GM23338 (cell line): ENCODE measurements at regions not wholly inside any gene's neighbourhood (a gene's known extent, or its start where the extent isn't known, plus 50 kb on each side); places are given as distances from the start of the nearest gene placed in this dataset.

Source experiments
- ATAC-seq: fragments of 200-7000 bp; cut with Tn5 transposase; 3 replicates; pipeline ENCODE4 v1.9.1; 2020
- DNase-seq: peaks from one replicate; pipeline ENCODE4 v3.0.0-alpha.2; 2015; ENCODE audit warnings: low spot score
- H2AFZ ChIP-seq: fragments of 200-600 bp; sonication (generic); 2 replicates; pipeline ENCODE4 v1.8.0; 2016; ENCODE audit warnings: antibody characterized with exemption, mild to moderate bottlenecking, moderate library complexity
- H3F3A ChIP-seq: fragments of 200-600 bp; sonication (generic); replicated peaks from 2 replicates; pipeline ENCODE4 v1.8.0; 2017; ENCODE audit warnings: antibody characterized with exemption, mixed run types, low read depth
- H3K27ac ChIP-seq: fragments of 200-600 bp; sonication (generic); 2 replicates; pipeline ENCODE4 v1.6.1; 2016; ENCODE audit warnings: low read depth
- H3K27me3 ChIP-seq: fragments of 200-600 bp; sonication (generic); 2 replicates; pipeline ENCODE4 v1.8.0; 2016; ENCODE audit warnings: mild to moderate bottlenecking, mixed run types, moderate library complexity; ENCODE audit not compliant: insufficient read depth
- H3K36me3 ChIP-seq: fragments of 200-600 bp; sonication (generic); 2 replicates; pipeline ENCODE4 v1.8.0; 2016; ENCODE audit warnings: mild to moderate bottlenecking; ENCODE audit not compliant: insufficient read depth
- H3K4me1 ChIP-seq: fragments of 200-600 bp; sonication (generic); 2 replicates; pipeline ENCODE4 v1.8.0; 2016; ENCODE audit warnings: mild to moderate bottlenecking, moderate library complexity; ENCODE audit not compliant: insufficient read depth
- H3K4me2 ChIP-seq: fragments of 200-600 bp; sonication (generic); 2 replicates; pipeline ENCODE4 v1.7.1; 2017; ENCODE audit warnings: mixed run types
- H3K4me3 ChIP-seq: fragments of 200-600 bp; sonication (generic); 2 replicates; pipeline ENCODE4 v1.6.1; 2016; ENCODE audit warnings: mixed run types
- H3K79me2 ChIP-seq: fragments of 200-600 bp; sonication (generic); replicated peaks from 2 replicates; pipeline ENCODE4 v1.8.0; 2017; ENCODE audit warnings: mild to moderate bottlenecking; ENCODE audit not compliant: insufficient read depth
- H3K9me2 ChIP-seq: fragments of 200-600 bp; sonication (generic); 2 replicates; pipeline ENCODE4 v1.8.0; 2017; ENCODE audit not compliant: insufficient read depth
- H4K20me1 ChIP-seq: fragments of 200-600 bp; sonication (generic); replicated peaks from 2 replicates; pipeline ENCODE4 v1.8.0; 2017; ENCODE audit warnings: mild to moderate bottlenecking; ENCODE audit not compliant: insufficient read depth
- H3K27ac Mint-ChIP-seq: 2 replicates; pipeline ENCODE4 v1.8.0; 2020; ENCODE audit warnings: inconsistent platforms, mild to moderate bottlenecking, moderate library complexity, mixed read lengths
- H3K27me3 Mint-ChIP-seq: 3 replicates; pipeline ENCODE4 v1.8.0; 2022; ENCODE audit warnings: low read depth, mild to moderate bottlenecking, moderate library complexity, mixed read lengths, inconsistent platforms; ENCODE audit not compliant: insufficient read depth, poor library complexity
- H3K36me3 Mint-ChIP-seq: 3 replicates; pipeline ENCODE4 v1.8.0; 2021; ENCODE audit warnings: low read depth, mild to moderate bottlenecking, inconsistent platforms, moderate library complexity, mixed read lengths
- H3K4me1 Mint-ChIP-seq: 3 replicates; pipeline ENCODE4 v1.8.0; 2020; ENCODE audit warnings: mild to moderate bottlenecking, inconsistent platforms, mixed read lengths
- H3K4me3 Mint-ChIP-seq: 3 replicates; pipeline ENCODE4 v1.8.0; 2021; ENCODE audit warnings: moderate library complexity, mild to moderate bottlenecking, inconsistent platforms, mixed read lengths
- H3K9me3 Mint-ChIP-seq: 3 replicates; pipeline ENCODE4 v1.8.0; 2020; ENCODE audit warnings: moderate library complexity, mild to moderate bottlenecking, inconsistent platforms, mixed read lengths
- CREB1 ChIP-seq: fragments of 250-450 bp; sonication (Bioruptor Pico); IDR thresholded peaks from 2 replicates; pipeline ENCODE4 v1.5.0; 2020; ENCODE audit warnings: low read depth, mild to moderate bottlenecking, moderate library complexity
- EZH2 ChIP-seq: fragments of 200-600 bp; sonication (generic); IDR thresholded peaks from one replicate; pipeline ENCODE4 v1.8.0; 2017; ENCODE audit warnings: antibody characterized with exemption, mild to moderate bottlenecking, low read depth; ENCODE audit not compliant: unreplicated experiment
- EZH2phosphoT487 ChIP-seq: fragments of 200-600 bp; sonication (generic); IDR thresholded peaks from one replicate; pipeline ENCODE4 v1.8.1; 2018; ENCODE audit warnings: antibody characterized with exemption; ENCODE audit not compliant: unreplicated experiment
- NANOG ChIP-seq: IDR thresholded peaks from 2 replicates; pipeline ENCODE4 v1.6.1; 2016; ENCODE audit warnings: antibody characterized with exemption, borderline replicate concordance
- POLR2AphosphoS5 ChIP-seq: IDR thresholded peaks from 2 replicates; pipeline ENCODE4 v1.6.1; 2016; ENCODE audit warnings: antibody characterized with exemption, low read depth
- STAT1 ChIP-seq: IDR thresholded peaks from one replicate; pipeline ENCODE4 v1.6.1; 2016; ENCODE audit warnings: antibody characterized with exemption; ENCODE audit not compliant: unreplicated experiment
- ZNF331 ChIP-seq: fragments of 250-450 bp; sonication (Bioruptor Pico); IDR thresholded peaks from 2 replicates; pipeline ENCODE4 v1.5.0; 2020; ENCODE audit warnings: low read depth, mild to moderate bottlenecking, moderate library complexity
- TF ChIP-seq, protein P1 (sequence below): fragments of 250-450 bp; sonication (Bioruptor Pico); IDR thresholded peaks from 2 replicates; pipeline ENCODE4 v1.5.0; 2020; ENCODE audit warnings: mild to moderate bottlenecking, moderate library complexity

DNA sequence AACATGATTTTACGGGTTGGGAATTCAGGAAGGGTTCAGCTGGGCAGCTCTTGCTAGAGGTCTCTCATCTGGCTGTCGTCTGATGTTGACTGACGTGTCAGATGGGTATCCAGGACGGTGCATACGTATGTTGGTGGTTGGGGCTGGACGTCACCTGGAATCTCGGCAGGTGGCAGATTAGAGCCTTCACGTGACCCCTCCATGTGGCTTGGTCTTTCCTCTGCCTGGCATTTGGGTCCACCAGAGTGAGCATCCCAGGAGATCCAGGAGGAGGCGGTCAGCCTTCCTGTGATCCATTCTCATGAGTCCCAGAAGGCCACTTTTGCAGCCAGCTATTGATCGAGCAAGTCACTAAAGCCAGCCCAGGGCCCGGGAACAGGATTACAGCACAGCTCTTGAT lies 202.7 kb downstream of the FOXL1 start:
- Mint-ChIP-seq H3K9me3 (no peaks in the 10 kb centered on the region), H3K27ac (no peak overlapping the region), H3K36me3 (no peaks in the 10 kb centered on the region), H3K27me3 (peaks cover 5% of the 10 kb centered on the region), H3K4me3 (no peak overlapping the region), H3K4me1 (no peaks in the 10 kb centered on the region)
- Histone ChIP-seq H3K4me2 (no peak overlapping the region), H3K9me2 (no peaks in the 10 kb centered on the region), H2AFZ (no peak overlapping the region), H3K36me3 (no peaks in the 10 kb centered on the region), H3K27ac (no peak overlapping the region), H3K27me3 (no peaks in the 10 kb centered on the region), H3K79me2 (no peaks in the 10 kb centered on the region), H3K4me1 (no peaks in the 10 kb centered on the region), H3F3A (no peaks in the 10 kb centered on the region), H4K20me1 (no peaks in the 10 kb centered on the region), H3K4me3 (no peak overlapping the region)
- ATAC-seq (no peak), DNase-seq (no peak)
- TF ChIP-seq POLR2AphosphoS5 (no peak), STAT1 (no peak), EZH2phosphoT487 (no peak)

DNA sequence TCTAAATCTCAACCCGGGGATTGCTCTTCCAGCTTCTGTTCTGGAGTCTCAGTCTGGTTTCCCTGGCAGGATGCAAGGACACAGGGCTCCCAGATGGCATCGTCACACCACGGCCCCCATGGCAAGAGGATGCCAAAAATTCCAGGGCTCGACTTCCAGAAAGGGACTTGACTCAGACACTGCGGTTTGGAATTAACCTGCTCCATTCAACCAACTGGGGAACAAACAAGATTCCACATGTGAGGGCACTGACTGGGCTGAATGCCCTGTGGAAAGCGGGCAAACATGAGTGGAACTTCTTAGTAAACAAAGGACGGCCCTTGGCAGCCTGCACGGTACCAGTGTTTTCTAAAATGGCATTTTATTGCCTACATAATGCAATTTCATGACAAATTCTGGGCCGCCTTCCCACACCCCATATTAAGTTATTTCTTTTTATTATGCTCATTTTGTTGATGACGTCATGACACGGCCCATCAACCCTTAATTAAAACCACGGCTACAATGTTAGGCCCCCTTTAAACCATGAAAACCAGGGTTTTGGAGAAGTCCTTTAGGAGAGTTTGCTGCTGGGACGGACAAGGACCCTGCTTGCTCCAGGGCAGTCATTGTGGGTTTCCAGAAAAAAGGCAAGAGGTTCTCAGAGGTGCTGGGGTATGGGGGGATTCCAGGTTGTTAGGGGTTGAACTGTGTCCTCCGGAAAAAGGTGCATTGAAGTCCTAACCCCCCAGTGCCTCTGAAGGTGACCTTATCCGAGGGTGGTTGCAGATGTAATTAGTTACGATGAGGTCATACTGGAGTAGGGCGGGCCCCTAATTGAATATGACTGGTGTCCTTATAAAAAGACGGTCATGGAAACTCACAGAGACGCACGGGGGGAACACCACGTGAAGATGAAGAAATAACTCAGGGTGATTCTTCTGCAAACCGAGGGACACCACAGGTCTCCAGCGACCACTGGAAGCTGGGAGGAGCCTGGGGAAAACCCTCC lies 205.6 kb downstream of the FOXL1 start:
- peaks cover 16% of the 10 kb centered on the region for H3K4me1 Mint-ChIP-seq
- Histone ChIP-seq H3K27ac (no peak overlapping the region), H3K4me2 (no peak overlapping the region), H3K79me2 (no peaks in the 10 kb centered on the region), H4K20me1 (no peaks in the 10 kb centered on the region), H3K4me1 (0 out of 2 replicates have a peak, but pooled peaks cover 5% of the 10 kb centered on the region), H3K27me3 (no peaks in the 10 kb centered on the region), H3F3A (no peaks in the 10 kb centered on the region), H2AFZ (no peak overlapping the region), H3K4me3 (no peak overlapping the region), H3K36me3 (no peaks in the 10 kb centered on the region), H3K9me2 (no peaks in the 10 kb centered on the region)
- no peaks in the 10 kb centered on the region for H3K36me3 Mint-ChIP-seq
- no peak overlapping the region for H3K4me3 Mint-ChIP-seq
- H3K27me3 Mint-ChIP-seq, result peaks cover 5% of the 10 kb centered on the region
- H3K9me3 Mint-ChIP-seq, result no peaks in the 10 kb centered on the region
- TF ChIP-seq ZNF331 (CRISPR knock-in tag), result no peak
- TF ChIP-seq, protein P1, sequence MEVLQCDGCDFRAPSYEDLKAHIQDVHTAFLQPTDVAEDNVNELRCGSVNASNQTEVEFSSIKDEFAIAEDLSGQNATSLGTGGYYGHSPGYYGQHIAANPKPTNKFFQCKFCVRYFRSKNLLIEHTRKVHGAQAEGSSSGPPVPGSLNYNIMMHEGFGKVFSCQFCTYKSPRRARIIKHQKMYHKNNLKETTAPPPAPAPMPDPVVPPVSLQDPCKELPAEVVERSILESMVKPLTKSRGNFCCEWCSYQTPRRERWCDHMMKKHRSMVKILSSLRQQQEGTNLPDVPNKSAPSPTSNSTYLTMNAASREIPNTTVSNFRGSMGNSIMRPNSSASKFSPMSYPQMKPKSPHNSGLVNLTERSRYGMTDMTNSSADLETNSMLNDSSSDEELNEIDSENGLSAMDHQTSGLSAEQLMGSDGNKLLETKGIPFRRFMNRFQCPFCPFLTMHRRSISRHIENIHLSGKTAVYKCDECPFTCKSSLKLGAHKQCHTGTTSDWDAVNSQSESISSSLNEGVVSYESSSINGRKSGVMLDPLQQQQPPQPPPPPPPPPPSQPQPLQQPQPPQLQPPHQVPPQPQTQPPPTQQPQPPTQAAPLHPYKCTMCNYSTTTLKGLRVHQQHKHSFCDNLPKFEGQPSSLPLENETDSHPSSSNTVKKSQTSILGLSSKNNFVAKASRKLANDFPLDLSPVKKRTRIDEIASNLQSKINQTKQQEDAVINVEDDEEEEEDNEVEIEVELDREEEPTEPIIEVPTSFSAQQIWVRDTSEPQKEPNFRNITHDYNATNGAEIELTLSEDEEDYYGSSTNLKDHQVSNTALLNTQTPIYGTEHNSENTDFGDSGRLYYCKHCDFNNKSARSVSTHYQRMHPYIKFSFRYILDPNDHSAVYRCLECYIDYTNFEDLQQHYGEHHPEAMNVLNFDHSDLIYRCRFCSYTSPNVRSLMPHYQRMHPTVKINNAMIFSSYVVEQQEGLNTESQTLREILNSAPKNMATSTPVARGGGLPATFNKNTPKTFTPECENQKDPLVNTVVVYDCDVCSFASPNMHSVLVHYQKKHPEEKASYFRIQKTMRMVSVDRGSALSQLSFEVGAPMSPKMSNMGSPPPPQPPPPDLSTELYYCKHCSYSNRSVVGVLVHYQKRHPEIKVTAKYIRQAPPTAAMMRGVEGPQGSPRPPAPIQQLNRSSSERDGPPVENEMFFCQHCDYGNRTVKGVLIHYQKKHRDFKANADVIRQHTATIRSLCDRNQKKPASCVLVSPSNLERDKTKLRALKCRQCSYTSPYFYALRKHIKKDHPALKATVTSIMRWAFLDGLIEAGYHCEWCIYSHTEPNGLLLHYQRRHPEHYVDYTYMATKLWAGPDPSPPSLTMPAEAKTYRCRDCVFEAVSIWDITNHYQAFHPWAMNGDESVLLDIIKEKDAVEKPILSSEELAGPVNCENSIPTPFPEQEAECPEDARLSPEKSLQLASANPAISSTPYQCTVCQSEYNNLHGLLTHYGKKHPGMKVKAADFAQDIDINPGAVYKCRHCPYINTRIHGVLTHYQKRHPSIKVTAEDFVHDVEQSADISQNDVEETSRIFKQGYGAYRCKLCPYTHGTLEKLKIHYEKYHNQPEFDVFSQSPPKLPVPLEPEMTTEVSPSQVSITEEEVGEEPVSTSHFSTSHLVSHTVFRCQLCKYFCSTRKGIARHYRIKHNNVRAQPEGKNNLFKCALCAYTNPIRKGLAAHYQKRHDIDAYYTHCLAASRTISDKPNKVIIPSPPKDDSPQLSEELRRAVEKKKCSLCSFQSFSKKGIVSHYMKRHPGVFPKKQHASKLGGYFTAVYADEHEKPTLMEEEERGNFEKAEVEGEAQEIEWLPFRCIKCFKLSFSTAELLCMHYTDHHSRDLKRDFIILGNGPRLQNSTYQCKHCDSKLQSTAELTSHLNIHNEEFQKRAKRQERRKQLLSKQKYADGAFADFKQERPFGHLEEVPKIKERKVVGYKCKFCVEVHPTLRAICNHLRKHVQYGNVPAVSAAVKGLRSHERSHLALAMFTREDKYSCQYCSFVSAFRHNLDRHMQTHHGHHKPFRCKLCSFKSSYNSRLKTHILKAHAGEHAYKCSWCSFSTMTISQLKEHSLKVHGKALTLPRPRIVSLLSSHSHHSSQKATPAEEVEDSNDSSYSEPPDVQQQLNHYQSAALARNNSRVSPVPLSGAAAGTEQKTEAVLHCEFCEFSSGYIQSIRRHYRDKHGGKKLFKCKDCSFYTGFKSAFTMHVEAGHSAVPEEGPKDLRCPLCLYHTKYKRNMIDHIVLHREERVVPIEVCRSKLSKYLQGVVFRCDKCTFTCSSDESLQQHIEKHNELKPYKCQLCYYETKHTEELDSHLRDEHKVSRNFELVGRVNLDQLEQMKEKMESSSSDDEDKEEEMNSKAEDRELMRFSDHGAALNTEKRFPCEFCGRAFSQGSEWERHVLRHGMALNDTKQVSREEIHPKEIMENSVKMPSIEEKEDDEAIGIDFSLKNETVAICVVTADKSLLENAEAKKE (CRISPR knock-in tag), result no peak
- no peak for TF ChIP-seq NANOG
- no peak for TF ChIP-seq CREB1 (CRISPR knock-in tag)
- no peak for TF ChIP-seq EZH2
- H3K27ac Mint-ChIP-seq, result no peak overlapping the region
- DNase-seq (no peak), ATAC-seq (no peak)
